H1 (cell line): ENCODE measurements at regions not wholly inside any gene's neighbourhood (a gene's known extent, or its start where the extent isn't known, plus 50 kb on each side); places are given as distances from the start of the nearest gene placed in this dataset.

Experiments used
- CTCF ChIA-PET: fragments of 300-600 bp; sonication (Branson Sonifier 250); formaldehyde crosslinking; loops from one replicate; lab custom pipeline; 2021; ENCODE audit not compliant: partially characterized antibody; lab: Charles Lee
- POLR2A ChIA-PET: fragments of 300-600 bp; sonication (Branson Sonifier 250); formaldehyde crosslinking; loops from one replicate; lab custom pipeline; 2021; ENCODE audit warnings: inconsistent platforms; ENCODE audit not compliant: partially characterized antibody; lab: Charles Lee
- DNase-seq, 2 experiments: peaks; one replicate each; pipeline versions ENCODE4 v3.0.0 to v3.0.0-alpha.2; 2010 to 2022; ENCODE audit warnings: low spot score in 2 of 2, low read depth in 1 of 2, mixed read lengths in 1 of 2
- FAIRE-seq: peaks from 2 replicates; lab custom pipeline; 2011; peaks lifted over from hg19 to GRCh38; lab: Jason Lieb, UNC
- H2AFZ ChIP-seq: 2 replicates; pipeline ENCODE4 v1.8.1; 2012; ENCODE audit warnings: low read length, inconsistent platforms
- H2AK5ac ChIP-seq: 2 replicates; pipeline ENCODE4 v1.6.1; 2013; ENCODE audit warnings: low read depth, low read length
- H2BK120ac ChIP-seq: replicated peaks from 2 replicates; pipeline ENCODE3; 2013; ENCODE audit warnings: low read depth, low read length, inconsistent platforms
- H2BK12ac ChIP-seq: 2 replicates; pipeline ENCODE4 v1.6.1; 2013; ENCODE audit warnings: low read depth, low read length
- H2BK15ac ChIP-seq: 2 replicates; pipeline ENCODE4 v1.6.1; 2013; ENCODE audit warnings: low read length
- H2BK20ac ChIP-seq: 2 replicates; pipeline ENCODE4 v1.6.1; 2013; ENCODE audit warnings: low read length
- H2BK5ac ChIP-seq: 2 replicates; pipeline ENCODE4 v1.6.1; 2013; ENCODE audit warnings: low read depth, low read length
- H3K14ac ChIP-seq: 2 replicates; pipeline ENCODE4 v1.6.1; 2013; ENCODE audit warnings: inconsistent platforms; ENCODE audit not compliant: insufficient read length
- H3K18ac ChIP-seq: 2 replicates; pipeline ENCODE4 v1.6.1; 2013; ENCODE audit warnings: low read length; ENCODE audit errors: extremely low read depth
- H3K23ac ChIP-seq: 2 replicates; pipeline ENCODE4 v1.6.1; 2013; ENCODE audit warnings: inconsistent platforms; ENCODE audit not compliant: insufficient read length
- H3K23me2 ChIP-seq: 2 replicates; pipeline ENCODE4 v1.6.1; 2013; ENCODE audit warnings: low read depth, low read length
- H3K27ac ChIP-seq: 2 replicates; pipeline ENCODE4 v1.6.1; 2011; ENCODE audit warnings: low read depth, low read length, inconsistent platforms
- H3K27me3 ChIP-seq, 4 experiments: replicated peaks in 1 of 4; 1 replicate in 1 of 4; 2 replicates in 3 of 4; pipeline versions ENCODE4 v1.6.1 to v1.8.1; 2011 to 2013; ENCODE audit warnings: low read length in 3 of 4, mild to moderate bottlenecking in 3 of 4, inconsistent platforms in 2 of 4, mixed read lengths in 2 of 4, moderate library complexity in 1 of 4; ENCODE audit not compliant: control insufficient read depth in 3 of 4, insufficient read depth in 3 of 4; ENCODE audit errors: extremely low read depth in 1 of 4
- H3K36me3 ChIP-seq, 4 experiments: 2 replicates each; pipeline versions ENCODE4 v1.6.1 to v1.8.1; 2011 to 2013; ENCODE audit warnings: mild to moderate bottlenecking in 4 of 4, low read length in 3 of 4, moderate library complexity in 2 of 4, control low read depth in 1 of 4, inconsistent platforms in 1 of 4; ENCODE audit not compliant: insufficient read depth in 4 of 4, control insufficient read depth in 2 of 4
- H3K4ac ChIP-seq: replicated peaks from 2 replicates; pipeline ENCODE3; 2013; ENCODE audit warnings: low read length, low read depth, mixed read lengths, inconsistent platforms; ENCODE audit not compliant: insufficient read length
- H3K4me1 ChIP-seq, 4 experiments: replicated peaks in 1 of 4; 1 replicate in 1 of 4; 2 replicates in 3 of 4; pipeline versions ENCODE4 v1.6.1 to v1.8.1; 2011 to 2013; ENCODE audit warnings: low read length in 3 of 4, inconsistent platforms in 2 of 4, mixed read lengths in 1 of 4; ENCODE audit not compliant: insufficient read depth in 4 of 4, control insufficient read depth in 3 of 4
- H3K4me2 ChIP-seq, 2 experiments: 2 replicates each; pipeline versions ENCODE4 v1.6.1 to v1.8.1; 2011 to 2013; ENCODE audit warnings: low read depth in 2 of 2, low read length in 2 of 2, control low read depth in 1 of 2, inconsistent platforms in 1 of 2, mild to moderate bottlenecking in 1 of 2; ENCODE audit not compliant: insufficient read depth in 1 of 2
- H3K4me3 ChIP-seq, 4 experiments: fragments of 200-600, 300-600 bp in 1 of 4; sonication (generic), shearing (Covaris generic), sonication (Bioruptor Twin) in 1 of 4; 2 replicates each; pipeline versions ENCODE4 v1.5.1 to v1.8.1; 2011 to 2016; ENCODE audit warnings: low read length in 4 of 4, low read depth in 3 of 4, control low read depth in 2 of 4, inconsistent platforms in 2 of 4, mild to moderate bottlenecking in 2 of 4, mixed read lengths in 1 of 4, moderate library complexity in 1 of 4; ENCODE audit not compliant: insufficient read depth in 2 of 4; ENCODE audit errors: extremely low read depth in 1 of 4
- H3K56ac ChIP-seq: replicated peaks from 2 replicates; pipeline ENCODE3; 2013; ENCODE audit warnings: low read depth, mild to moderate bottlenecking, mixed read lengths, low read length, inconsistent platforms; ENCODE audit not compliant: insufficient read length
- H3K79me1 ChIP-seq: 2 replicates; pipeline ENCODE4 v1.6.1; 2013; ENCODE audit warnings: low read depth, low read length, control low read depth
- H3K79me2 ChIP-seq, 2 experiments: 2 replicates each; pipeline versions ENCODE4 v1.6.1 to v1.8.1; 2012 to 2013; ENCODE audit warnings: low read length in 2 of 2, mild to moderate bottlenecking in 2 of 2, inconsistent platforms in 1 of 2; ENCODE audit not compliant: insufficient read depth in 2 of 2, control insufficient read depth in 1 of 2
- H3K9ac ChIP-seq, 4 experiments: replicated peaks in 1 of 4; 1 replicate in 1 of 4; 2 replicates in 3 of 4; pipeline versions ENCODE4 v1.6.1 to v1.8.1; 2011 to 2013; ENCODE audit warnings: low read depth in 3 of 4, low read length in 3 of 4, control low read depth in 2 of 4, mild to moderate bottlenecking in 2 of 4, moderate library complexity in 2 of 4, inconsistent platforms in 1 of 4; ENCODE audit errors: extremely low read depth in 1 of 4
- H3K9me3 ChIP-seq, 2 experiments: 2 replicates each; pipeline versions ENCODE4 v1.6.1 to v1.8.1; 2012 to 2013; ENCODE audit warnings: mild to moderate bottlenecking in 2 of 2, moderate library complexity in 2 of 2, control low read depth in 1 of 2, inconsistent platforms in 1 of 2, low read depth in 1 of 2, low read length in 1 of 2, mixed read lengths in 1 of 2; ENCODE audit not compliant: insufficient read depth in 2 of 2
- H4K20me1 ChIP-seq, 2 experiments: replicated peaks in 1 of 2; 2 replicates each; pipeline versions ENCODE3 to v1.8.1; 2011 to 2013; ENCODE audit warnings: inconsistent platforms in 2 of 2, low read length in 2 of 2, mild to moderate bottlenecking in 1 of 2; ENCODE audit not compliant: insufficient read depth in 2 of 2, control insufficient read depth in 1 of 2
- H4K5ac ChIP-seq: 2 replicates; pipeline ENCODE4 v1.6.1; 2013; ENCODE audit warnings: low read length, low read depth, mixed read lengths, inconsistent platforms; ENCODE audit not compliant: insufficient read length
- H4K8ac ChIP-seq: 2 replicates; pipeline ENCODE4 v1.8.0; 2013; ENCODE audit warnings: mild to moderate bottlenecking, moderate library complexity, low read length, inconsistent platforms; ENCODE audit not compliant: insufficient read depth; ENCODE audit errors: extremely low read depth
- H4K91ac ChIP-seq: replicated peaks from 2 replicates; pipeline ENCODE3; 2013; ENCODE audit warnings: low read length, mixed read lengths, inconsistent platforms; ENCODE audit not compliant: insufficient read length
- BRCA1 ChIP-seq: IDR thresholded peaks from 2 replicates; pipeline ENCODE4 v1.6.1; 2012; ENCODE audit warnings: low read depth, low read length, improper control_type of control experiment
- GTF2F1 ChIP-seq: IDR thresholded peaks from 2 replicates; pipeline ENCODE4 v1.6.1; 2012; ENCODE audit warnings: low read depth, low read length, improper control_type of control experiment, borderline replicate concordance
- KDM4A ChIP-seq: IDR thresholded peaks from one replicate; pipeline ENCODE4 v1.7.1; 2012; ENCODE audit warnings: low read depth, mild to moderate bottlenecking, moderate library complexity, low read length, inconsistent platforms; ENCODE audit not compliant: severe bottlenecking
- POU5F1 ChIP-seq: IDR thresholded peaks from 2 replicates; pipeline ENCODE4 v1.6.1; 2011; ENCODE audit warnings: low read depth, mild to moderate bottlenecking, low read length, moderate library complexity
- TAF1 ChIP-seq: IDR thresholded peaks from 2 replicates; pipeline ENCODE4 v1.6.1; 2011; ENCODE audit warnings: mild to moderate bottlenecking, low read depth, low read length
- WGBS, 2 experiments: shearing (Covaris generic) in 1 of 2; methylation state at CpG; one replicate each; pipeline versions ENCODE4 v1.1.6 to v1.1.7; 2013 to 2015; ENCODE audit warnings: low lambda C conversion rate in 2 of 2, mixed read lengths in 2 of 2, inconsistent platforms in 1 of 2, low coverage in 1 of 2, missing lambda C conversion rate in 1 of 2; ENCODE audit not compliant: insufficient replicate concordance in 2 of 2, insufficient coverage in 1 of 2, insufficient read length in 1 of 2; ENCODE audit errors: extremely low coverage in 1 of 2, missing lambda C conversion rate in 1 of 2; 5-methylcytosine and 5-hydroxymethylcytosine counted together

- Histone ChIP-seq H2BK12ac (no peak overlapping the region), H2AK5ac (no peak overlapping the region), H3K9me3 (no peaks in the 10 kb centered on the region; a peak in 1 of 4 replicates), H3K79me1 (no peaks in the 10 kb centered on the region), H2BK15ac (no peak overlapping the region), H4K20me1 (no peaks in the 10 kb centered on the region), H3K27ac (no peak overlapping the region), H4K5ac (no peak overlapping the region)
- FAIRE-seq = no peak
- TF ChIP-seq KDM4A (no peak), TAF1 (no peak), BRCA1 (no peak), GTF2F1 (no peak), POU5F1 (no peak)
- TF ChIP-seq, all 59 proteins: peak for 0
- H2BK120ac ChIP-seq = no peak overlapping the region
- H3K4me1 ChIP-seq = peaks cover 0 to 4% (median 1%) of the 10 kb centered on the region in 4 experiments; a peak in 4 of 7 replicates
- no peak overlapping the region for H3K56ac ChIP-seq
- DNase-seq = no peak
- H2BK20ac ChIP-seq = no peak overlapping the region
- no peak overlapping the region for H2BK5ac ChIP-seq
- no peak overlapping the region for H3K23ac ChIP-seq
- no peak overlapping the region for H3K9ac ChIP-seq
- H3K79me2 ChIP-seq = no peaks in the 10 kb centered on the region
- ChIA-PET POLR2A (no interaction called here), CTCF (no interaction called here)
- no peak overlapping the region for H3K14ac ChIP-seq
- no peak overlapping the region for H3K4me3 ChIP-seq
- H4K8ac ChIP-seq = no peak overlapping the region
- H3K23me2 ChIP-seq = no peaks in the 10 kb centered on the region; the same call in 1 of the 2 replicates
- H4K91ac ChIP-seq = no peak overlapping the region
- H3K18ac ChIP-seq = no peak overlapping the region
- no peak overlapping the region for H3K4ac ChIP-seq
- H3K4me2 ChIP-seq = no peak overlapping the region
- WGBS, 2 experiments = 89% methylated on average over 1 of the region's 1 CpG; no CpG with 5 or more reads in 1 of the 2 experiments
- H3K36me3 ChIP-seq = no peaks in the 10 kb centered on the region; a peak in 1 of 8 replicates
- H3K27me3 ChIP-seq = peaks cover 0 to 1% (median 0%) of the 10 kb centered on the region in 4 experiments; a peak in 1 of 7 replicates
- no peak overlapping the region for H2AFZ ChIP-seq
Measured at GRCh38 chr10:2471811-2472210, 595.5 kb upstream of the PFKP start.
